NCI-H1417 treated with DMSO at 0.1 percent for 48 hours (cell line): ENCODE measurements at regions not wholly inside any gene's neighbourhood (a gene's known extent, or its start where the extent isn't known, plus 50 kb on each side); places are given as distances from the start of the nearest gene placed in this dataset.
"Not testable (repeated sequence)": the region's sequence is repeated elsewhere in the genome, so short reads cannot be mapped to it uniquely, and the experiment has no call there.

Experiments
- DNase-seq: peaks from one replicate; lab custom pipeline; 2025; lab: John Stamatoyannopoulos, UW

DNA sequence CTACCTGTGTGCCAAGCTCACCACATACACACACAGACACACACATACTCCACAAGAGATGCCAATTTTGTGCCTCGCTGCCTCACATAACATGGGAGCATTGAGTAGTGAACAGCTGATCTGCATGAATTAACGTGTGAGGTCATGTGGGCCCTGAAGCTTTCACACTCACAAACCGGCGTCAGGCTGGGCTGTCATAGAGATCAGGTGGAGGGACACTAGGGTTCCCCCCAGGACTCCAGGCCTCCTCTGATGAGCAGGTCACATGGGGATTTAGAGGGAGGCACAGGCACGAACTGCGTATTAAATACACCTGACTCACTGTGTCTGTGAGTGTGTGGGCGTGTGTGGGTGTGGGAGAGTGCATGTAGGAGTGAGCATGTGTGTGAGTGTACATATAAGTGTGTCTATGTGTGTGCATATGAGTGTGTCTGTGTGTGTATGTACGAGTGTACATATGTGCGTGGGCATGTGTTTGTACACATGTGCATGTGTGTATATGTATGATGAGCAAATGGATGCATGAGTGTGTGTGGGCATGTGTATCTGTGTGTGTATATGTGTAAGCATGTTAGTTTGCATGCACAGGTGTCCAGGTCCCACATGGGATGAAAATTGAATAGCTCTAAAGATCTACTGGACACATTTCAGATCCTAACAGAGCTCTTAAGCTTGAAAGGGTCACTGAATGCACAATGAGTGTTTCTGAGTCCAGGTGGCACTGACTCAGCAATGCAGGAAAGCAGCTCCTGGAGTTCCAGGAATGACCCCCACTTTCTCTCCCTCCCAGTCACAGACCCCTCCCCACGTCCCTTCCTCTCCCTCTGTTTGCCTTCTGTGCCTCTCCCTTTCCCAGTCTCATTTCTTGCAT lies 336.6 kb downstream of the PREX1 start:
- no peak for DNase-seq

GRCh38 chr20:48490341-48490740 lies 337.5 kb downstream of the PREX1 start:
- not testable (repeated sequence) for DNase-seq

DNA sequence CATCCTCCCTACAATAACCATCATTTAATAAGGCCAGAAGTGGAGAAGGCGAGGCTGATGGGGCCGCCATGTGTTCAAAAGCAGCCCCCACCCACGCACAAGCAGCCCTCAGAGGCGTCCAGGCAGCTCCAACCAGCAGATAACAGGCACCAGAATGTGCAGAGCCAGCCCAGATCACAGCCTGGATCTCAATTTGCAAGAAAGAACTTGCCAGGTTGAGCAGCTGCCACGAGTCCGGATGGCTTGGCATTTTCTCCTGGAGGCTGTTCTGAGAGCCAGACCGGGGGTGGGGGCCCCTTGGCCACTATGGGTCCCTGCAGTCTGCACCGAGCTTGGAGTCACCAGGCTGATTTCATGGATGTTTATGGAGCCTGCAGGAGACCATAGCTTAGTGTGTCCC lies 338.1 kb downstream of the PREX1 start:
- DNase-seq: no peak

GRCh38 chr20:48489046-48489463 lies 338.7 kb downstream of the PREX1 start:
- no peak for DNase-seq

GRCh38 chr20:48488334-48489034 lies 339.3 kb downstream of the PREX1 start:
- DNase-seq: not testable (repeated sequence)

GRCh38 chr20:48486065-48486464 lies 341.7 kb downstream of the PREX1 start:
- no peak for DNase-seq

DNA sequence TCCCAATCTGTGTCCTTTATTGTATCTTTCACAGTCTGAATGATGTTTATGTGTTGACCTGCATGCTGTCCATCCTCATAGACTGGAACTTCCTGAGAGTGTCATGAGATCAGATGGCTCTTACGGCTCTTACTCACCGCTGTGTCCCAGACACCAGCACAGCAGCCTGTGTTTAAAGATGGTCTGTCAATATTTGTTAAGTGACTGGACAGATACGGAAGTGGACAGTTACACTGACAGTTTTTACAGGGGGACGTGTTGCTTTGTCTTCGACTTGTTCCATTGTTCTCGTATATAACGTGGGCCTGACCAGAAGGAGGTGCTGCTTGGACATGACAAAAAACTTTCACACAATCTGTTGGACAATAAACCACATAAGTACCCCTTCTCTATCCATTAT lies 342.6 kb downstream of the PREX1 start:
- DNase-seq: not testable (repeated sequence)

GRCh38 chr20:48483334-48484066 lies 344.3 kb downstream of the PREX1 start:
- DNase-seq: no peak

DNA sequence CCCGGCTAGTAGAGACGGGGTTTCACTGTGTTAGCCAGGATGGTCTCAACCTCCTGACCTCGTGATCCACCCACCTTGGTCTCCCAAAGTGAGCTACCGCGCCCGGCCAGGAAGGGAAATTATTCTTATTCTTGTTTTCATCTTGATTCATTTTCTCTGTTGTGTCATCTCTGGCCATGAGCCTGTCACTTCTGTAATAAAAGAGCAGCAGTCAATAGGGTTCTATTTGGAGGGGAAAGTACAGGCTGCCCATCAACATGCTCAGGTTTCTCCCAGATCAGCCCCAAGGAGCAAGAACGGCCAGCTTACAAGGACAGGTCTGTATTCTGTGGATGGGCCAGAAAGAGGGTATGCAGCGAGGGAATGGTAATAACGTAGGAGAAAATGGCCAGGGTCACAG lies 345.0 kb downstream of the PREX1 start:
- no peak for DNase-seq

DNA sequence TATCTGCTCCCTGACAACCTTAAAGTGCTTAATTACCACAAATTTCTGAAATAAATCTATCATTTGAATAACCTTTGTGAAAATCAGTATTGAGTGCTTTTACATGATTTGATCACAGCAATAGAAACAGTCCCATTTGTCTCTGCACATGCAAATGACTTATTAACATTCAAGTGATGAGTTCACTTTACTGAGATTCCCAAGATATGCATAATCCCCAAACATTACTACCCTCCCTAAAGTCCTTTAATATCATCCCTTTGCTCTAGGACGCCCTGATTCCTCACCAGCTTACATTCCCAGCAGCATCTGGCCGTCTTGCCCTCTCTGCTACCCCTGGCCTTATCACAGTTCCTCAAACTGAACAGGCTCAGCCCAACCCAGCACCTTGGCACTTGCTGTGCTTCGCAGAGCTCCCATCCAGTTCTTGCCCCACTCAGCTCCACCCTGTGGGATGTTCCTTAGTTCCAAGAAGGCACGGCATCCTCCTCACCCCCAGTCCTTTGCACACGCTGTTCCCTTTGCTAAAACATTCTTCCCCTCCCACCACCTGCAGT lies 347.5 kb downstream of the PREX1 start:
- no peak for DNase-seq

DNA sequence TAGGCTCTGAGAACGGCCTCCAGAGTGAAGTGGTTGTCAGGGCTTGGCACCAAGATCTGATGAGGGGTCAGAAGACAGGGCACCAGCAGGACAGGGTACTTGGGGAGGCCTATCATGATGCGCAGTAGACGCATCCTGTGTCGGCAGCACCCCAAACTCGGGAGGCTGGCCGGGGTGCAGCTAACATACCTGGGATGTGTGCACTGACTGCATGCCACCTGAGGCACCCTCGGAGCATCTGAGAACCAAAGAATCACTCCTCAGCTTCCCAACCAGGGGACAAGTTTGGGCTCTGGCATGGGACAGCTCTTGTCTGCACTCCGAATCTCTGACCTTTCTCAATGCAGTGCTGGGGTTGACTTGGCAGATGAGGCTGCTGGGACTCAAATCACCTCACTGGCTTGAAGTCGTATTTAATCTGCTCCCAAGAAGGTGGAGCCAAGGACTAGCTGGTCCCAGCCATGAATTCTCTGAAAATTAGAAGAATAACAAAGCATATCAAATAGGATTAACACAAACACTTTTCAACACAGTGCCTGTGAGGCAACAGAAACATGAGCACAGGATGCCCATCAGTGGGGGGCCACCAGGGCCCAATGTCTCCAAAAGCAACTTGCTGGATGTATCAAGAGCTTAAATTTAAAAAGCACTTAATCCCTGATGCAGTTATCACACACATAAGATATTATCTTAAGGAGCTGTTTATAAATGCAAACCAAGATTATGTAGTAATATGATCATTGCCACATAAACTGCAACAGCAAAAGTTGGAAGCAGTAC lies 348.8 kb downstream of the PREX1 start:
- DNase-seq: no peak

- DNase-seq: no peak
These were observed 349.4 kb downstream of the PREX1 start for GRCh38 chr20:48478370-48478769.

- DNase-seq: no peak
These were observed 350.9 kb downstream of the PREX1 start for GRCh38 chr20:48476854-48477253.

DNA sequence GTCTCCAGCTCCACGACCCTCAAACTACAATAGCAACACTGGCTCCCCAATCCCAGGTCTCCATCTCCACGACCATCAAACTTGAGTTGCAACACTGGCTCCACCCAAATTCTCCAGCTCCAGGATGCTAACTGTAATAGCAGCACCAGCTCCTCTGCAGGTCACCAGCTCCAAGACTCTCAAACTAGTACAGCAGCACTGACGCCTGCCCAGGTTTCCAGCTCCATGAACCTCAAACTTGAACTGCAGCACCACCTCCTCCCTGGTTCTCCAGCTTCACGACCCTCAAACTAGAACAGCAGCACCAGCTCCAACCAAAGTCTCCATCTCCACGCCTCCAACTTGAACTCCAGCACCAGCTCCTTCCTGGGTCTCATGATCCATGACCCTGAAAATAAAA lies 353.8 kb downstream of the PREX1 start:
- DNase-seq: no peak

DNA sequence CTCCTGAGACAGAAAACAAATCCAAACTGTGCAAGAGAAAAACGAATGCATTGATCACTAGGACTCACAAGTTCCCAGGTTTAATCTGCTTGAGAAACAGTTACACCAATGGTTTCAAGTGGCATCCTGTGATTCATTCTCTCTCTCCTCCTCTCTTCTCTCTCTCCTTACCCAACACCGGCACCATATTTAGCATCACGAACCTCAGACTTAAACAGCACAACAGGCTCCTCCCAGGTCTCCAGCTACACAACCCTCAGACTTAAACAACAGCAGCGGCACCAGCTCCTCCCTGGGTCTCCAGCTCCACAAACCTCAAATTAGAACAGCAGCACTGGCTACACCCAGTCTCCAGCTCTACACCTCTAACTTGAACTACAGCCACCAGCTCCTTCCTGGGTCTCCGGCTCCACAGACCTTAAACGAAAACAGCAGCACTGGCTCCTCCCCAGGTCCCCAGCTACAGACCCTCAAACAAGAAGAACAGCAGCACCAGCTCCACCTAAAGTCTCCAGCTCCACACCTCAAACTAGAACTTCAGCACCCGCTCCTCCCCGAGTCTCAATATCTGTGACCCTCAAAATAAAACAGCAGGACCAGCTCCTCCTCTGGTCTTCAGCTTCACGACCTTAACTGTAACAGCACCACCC lies 355.9 kb downstream of the PREX1 start:
- DNase-seq: no peak

- no peak for DNase-seq
These were observed 356.6 kb downstream of the PREX1 start for GRCh38 chr20:48471176-48471575.

DNA sequence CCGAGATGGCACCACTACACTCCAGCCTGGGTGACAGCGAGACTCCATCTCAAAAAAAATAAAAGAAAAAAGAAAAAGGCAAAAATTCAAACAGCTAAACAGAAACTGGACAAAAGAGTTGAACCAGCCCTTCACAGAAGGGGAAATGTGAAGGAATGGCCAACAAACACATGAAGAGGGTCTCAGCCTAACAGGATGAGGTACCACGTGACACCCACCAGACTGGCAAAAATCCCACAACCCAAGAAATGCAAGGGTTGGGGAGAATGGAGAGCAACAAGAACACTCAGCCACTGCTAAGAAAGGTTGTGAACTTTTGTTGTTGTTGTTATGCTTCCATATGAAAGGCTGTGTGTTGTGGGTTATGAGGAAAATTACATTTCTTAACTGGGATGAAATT lies 357.7 kb downstream of the PREX1 start:
- DNase-seq: no peak

- no peak for DNase-seq
These were observed 358.8 kb downstream of the PREX1 start for GRCh38 chr20:48469026-48469425.

DNA sequence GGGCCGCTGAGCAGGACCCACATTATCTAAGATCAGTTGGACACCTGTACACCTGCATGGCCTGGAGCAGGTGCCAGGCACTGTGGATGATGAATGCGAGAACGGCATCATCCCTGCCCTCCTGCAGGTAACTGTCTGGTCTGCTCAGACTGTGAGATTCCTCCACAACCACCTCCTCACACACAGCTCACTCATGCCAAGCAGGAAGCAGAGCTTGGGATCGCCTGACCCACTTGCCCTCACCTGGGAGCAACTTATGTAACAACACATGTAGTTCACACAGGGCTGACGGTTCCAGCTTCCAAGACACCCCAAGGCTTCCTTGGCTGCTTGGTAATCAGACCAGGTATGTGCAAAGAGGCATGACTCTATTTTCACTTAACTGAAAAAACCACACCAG lies 359.2 kb downstream of the PREX1 start:
- no peak for DNase-seq

GRCh38 chr20:48467622-48468021 lies 360.2 kb downstream of the PREX1 start:
- no peak for DNase-seq

GRCh38 chr20:48465271-48465670 lies 362.5 kb downstream of the PREX1 start:
- DNase-seq: no peak
